H9 (cell line): ENCODE measurements at regions not wholly inside any gene's neighbourhood (a gene's known extent, or its start where the extent isn't known, plus 50 kb on each side); places are given as distances from the start of the nearest gene placed in this dataset.

ENCODE experiments used
- DNase-seq: peaks from one replicate; pipeline ENCODE4 v3.0.0-alpha.2; 2017
- H2AFZ ChIP-seq: one replicate; pipeline ENCODE4 v1.6.1; 2013; ENCODE audit warnings: mild to moderate bottlenecking, low read length, control low read depth, moderate library complexity
- H2AK5ac ChIP-seq: 2 replicates; pipeline ENCODE4 v1.6.1; 2013; ENCODE audit warnings: low read length, control low read depth, mixed read lengths; ENCODE audit not compliant: insufficient read length
- H2BK120ac ChIP-seq: one replicate; pipeline ENCODE4 v1.6.1; 2013; ENCODE audit warnings: low read depth, mild to moderate bottlenecking, low read length, control low read depth, inconsistent platforms; ENCODE audit not compliant: poor library complexity, severe bottlenecking
- H2BK12ac ChIP-seq: 2 replicates; pipeline ENCODE4 v1.6.1; 2013; ENCODE audit warnings: low read length, control low read depth, mixed read lengths, low read depth; ENCODE audit not compliant: insufficient read length
- H2BK15ac ChIP-seq: 2 replicates; pipeline ENCODE4 v1.6.1; 2013; ENCODE audit warnings: low read depth, low read length, control low read depth
- H2BK20ac ChIP-seq: one replicate; pipeline ENCODE4 v1.6.1; 2013; ENCODE audit warnings: low read depth, mild to moderate bottlenecking, low read length, control low read depth, inconsistent platforms; ENCODE audit not compliant: poor library complexity, severe bottlenecking
- H2BK5ac ChIP-seq: 2 replicates; pipeline ENCODE4 v1.6.1; 2013; ENCODE audit warnings: low read length, control low read depth, mixed read lengths; ENCODE audit not compliant: insufficient read length
- H3K14ac ChIP-seq: 2 replicates; pipeline ENCODE4 v1.6.1; 2013; ENCODE audit warnings: low read length, control low read depth; ENCODE audit not compliant: insufficient read depth
- H3K18ac ChIP-seq: 2 replicates; pipeline ENCODE4 v1.6.1; 2013; ENCODE audit warnings: low read depth, mild to moderate bottlenecking, mixed read lengths, low read length, control low read depth; ENCODE audit not compliant: insufficient read length
- H3K23ac ChIP-seq: 2 replicates; pipeline ENCODE4 v1.6.1; 2013; ENCODE audit warnings: low read length, control low read depth, mixed read lengths, low read depth; ENCODE audit not compliant: insufficient read length
- H3K23me2 ChIP-seq: 2 replicates; pipeline ENCODE4 v1.6.1; 2013; ENCODE audit warnings: low read depth, mild to moderate bottlenecking, mixed read lengths, low read length, control low read depth; ENCODE audit not compliant: insufficient read length, poor library complexity, severe bottlenecking
- H3K27ac ChIP-seq: 2 replicates; pipeline ENCODE4 v1.5.1; 2013; ENCODE audit warnings: low read length, control low read depth, mixed read lengths, low read depth; ENCODE audit not compliant: insufficient read length
- H3K27me3 ChIP-seq: 2 replicates; pipeline ENCODE4 v1.6.1; 2013; ENCODE audit warnings: low read length, control low read depth, inconsistent platforms; ENCODE audit not compliant: insufficient read depth
- H3K4ac ChIP-seq: 2 replicates; pipeline ENCODE4 v1.6.1; 2013; ENCODE audit warnings: low read depth, mild to moderate bottlenecking, control low read depth, inconsistent platforms, low read length, moderate library complexity
- H3K4me1 ChIP-seq: 2 replicates; pipeline ENCODE4 v1.6.1; 2013; ENCODE audit warnings: low read length, control low read depth, inconsistent platforms; ENCODE audit not compliant: insufficient read depth
- H3K4me2 ChIP-seq: 2 replicates; pipeline ENCODE4 v1.6.1; 2013; ENCODE audit warnings: low read length, control low read depth, mixed read lengths; ENCODE audit not compliant: insufficient read length, insufficient read depth
- H3K56ac ChIP-seq: 2 replicates; pipeline ENCODE4 v1.6.1; 2013; ENCODE audit warnings: low read depth, mild to moderate bottlenecking, mixed read lengths, low read length, control low read depth; ENCODE audit not compliant: insufficient read length
- H3K79me1 ChIP-seq: 2 replicates; pipeline ENCODE4 v1.6.1; 2013; ENCODE audit warnings: low read depth, mild to moderate bottlenecking, moderate library complexity, low read length, control low read depth, inconsistent platforms; ENCODE audit not compliant: insufficient read depth, poor library complexity, severe bottlenecking
- H3K79me2 ChIP-seq: 2 replicates; pipeline ENCODE4 v1.6.1; 2013; ENCODE audit warnings: low read length, control low read depth, inconsistent platforms; ENCODE audit not compliant: insufficient read depth
- H3K9ac ChIP-seq: 2 replicates; pipeline ENCODE4 v1.6.1; 2013; ENCODE audit warnings: low read length, control low read depth, mixed read lengths; ENCODE audit not compliant: insufficient read length; ENCODE audit errors: extremely low read depth
- H3K9me3 ChIP-seq: one replicate; pipeline ENCODE4 v1.6.1; 2013; ENCODE audit warnings: low read depth, low read length, inconsistent platforms; ENCODE audit not compliant: control insufficient read depth
- H3T11ph ChIP-seq: one replicate; pipeline ENCODE4 v1.6.1; 2013; ENCODE audit warnings: mild to moderate bottlenecking, low read length, control low read depth, inconsistent platforms
- H4K20me1 ChIP-seq: one replicate; pipeline ENCODE4 v1.6.1; 2013; ENCODE audit not compliant: control insufficient read depth, insufficient read length, insufficient read depth
- H4K5ac ChIP-seq: 2 replicates; pipeline ENCODE4 v1.6.1; 2013; ENCODE audit warnings: low read depth, mild to moderate bottlenecking, mixed read lengths, low read length, control low read depth; ENCODE audit not compliant: insufficient read length
- H4K8ac ChIP-seq: replicated peaks from 2 replicates; pipeline ENCODE4 v1.6.1; 2013; ENCODE audit warnings: low read length, control low read depth, mixed read lengths, low read depth; ENCODE audit not compliant: insufficient read length
- H4K91ac ChIP-seq: 2 replicates; pipeline ENCODE4 v1.6.1; 2013; ENCODE audit warnings: low read depth, mild to moderate bottlenecking, moderate library complexity, mixed read lengths, low read length, control low read depth; ENCODE audit not compliant: insufficient read length
- H3K27ac Mint-ChIP-seq, 3 experiments: 2 replicates in 2 of 3; 3 replicates in 1 of 3; pipeline ENCODE4 v1.8.0; 2020 to 2021; ENCODE audit warnings: mixed read lengths in 3 of 3, mild to moderate bottlenecking in 1 of 3, moderate library complexity in 1 of 3
- H3K27me3 Mint-ChIP-seq: 2 replicates; pipeline ENCODE4 v1.8.0; 2021; ENCODE audit warnings: low read depth, mild to moderate bottlenecking, moderate library complexity, mixed read lengths
- H3K36me3 Mint-ChIP-seq, 3 experiments: 2 replicates in 2 of 3; 3 replicates in 1 of 3; pipeline ENCODE4 v1.8.0; 2020 to 2021; ENCODE audit warnings: low read depth in 3 of 3, mixed read lengths in 3 of 3; ENCODE audit not compliant: insufficient read depth in 1 of 3
- H3K4me1 Mint-ChIP-seq, 2 experiments: 2 replicates each; pipeline ENCODE4 v1.8.0; 2020; ENCODE audit warnings: mixed read lengths in 2 of 2
- H3K4me3 Mint-ChIP-seq, 2 experiments: 2 replicates in 1 of 2; 3 replicates in 1 of 2; pipeline ENCODE4 v1.8.0; 2020 to 2021; ENCODE audit warnings: mild to moderate bottlenecking in 2 of 2, mixed read lengths in 2 of 2, moderate library complexity in 1 of 2
- H3K9me3 Mint-ChIP-seq, 2 experiments: 2 replicates in 1 of 2; 3 replicates in 1 of 2; pipeline ENCODE4 v1.8.0; 2020; ENCODE audit warnings: mild to moderate bottlenecking in 2 of 2, mixed read lengths in 2 of 2, moderate library complexity in 1 of 2
- WGBS: extraction: QIAGEN DNeasy Blood & Tissue Kit; methylation state at CpG from one replicate; pipeline ENCODE4 v1.1.7; 2013; ENCODE audit warnings: missing lambda C conversion rate, low lambda C conversion rate, mixed read lengths; ENCODE audit not compliant: insufficient read length; ENCODE audit errors: extremely low coverage; 5-methylcytosine and 5-hydroxymethylcytosine counted together
- TF ChIP-seq, protein P1 (sequence below): fragments of 200-600 bp; sonication (generic); conservative IDR thresholded peaks from 3 replicates; pipeline ENCODE4 v1.8.0; 2021; ENCODE audit warnings: antibody characterized with exemption, mild to moderate bottlenecking

DNA sequence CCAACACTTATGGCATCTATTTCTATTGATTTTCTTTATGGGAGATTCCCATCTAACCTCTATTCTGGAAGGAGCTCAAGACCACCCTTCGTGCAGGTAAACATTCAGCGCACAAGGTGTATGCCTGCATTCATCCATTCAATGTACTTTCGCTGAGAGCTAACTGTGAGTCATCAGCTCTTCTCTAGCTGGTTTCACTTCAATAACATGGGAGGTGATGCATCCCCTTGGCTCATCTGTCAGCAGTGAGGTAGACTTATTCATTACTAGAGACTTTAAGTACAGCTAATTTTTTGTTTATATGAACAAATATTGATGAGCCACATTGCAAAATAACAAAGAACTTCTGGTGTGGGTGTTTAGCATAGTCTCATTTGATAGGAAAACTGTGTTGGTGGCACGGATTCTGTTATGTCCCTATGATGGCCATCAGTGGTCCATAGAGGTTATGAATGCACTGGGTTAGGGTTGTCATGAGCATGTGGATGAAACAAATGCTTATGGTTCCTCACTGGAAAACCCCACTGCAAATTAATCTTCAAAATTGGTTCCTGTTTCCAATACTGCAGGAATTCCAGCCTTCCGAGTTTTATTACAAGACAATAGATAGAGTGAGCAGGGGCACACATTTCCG is 1151.0 kb downstream of the BCL11B start:
- no peak overlapping the region for H4K5ac ChIP-seq
- no CpG with 5 or more reads among the region's 6 CpGs for WGBS
- peaks cover 4 to 12% of the 10 kb centered on the region in 2 experiments; a peak in 2 of 5 replicates for H3K9me3 Mint-ChIP-seq
- no peak overlapping the region for H2BK12ac ChIP-seq
- no peaks in the 10 kb centered on the region for H3K79me2 ChIP-seq
- peaks cover 0 to 6% of the 10 kb centered on the region in 2 experiments; a peak in 1 of 4 replicates for H3K4me1 Mint-ChIP-seq
- no peaks in the 10 kb centered on the region for H3K79me1 ChIP-seq
- no peak overlapping the region for H4K91ac ChIP-seq
- TF ChIP-seq, protein P1, sequence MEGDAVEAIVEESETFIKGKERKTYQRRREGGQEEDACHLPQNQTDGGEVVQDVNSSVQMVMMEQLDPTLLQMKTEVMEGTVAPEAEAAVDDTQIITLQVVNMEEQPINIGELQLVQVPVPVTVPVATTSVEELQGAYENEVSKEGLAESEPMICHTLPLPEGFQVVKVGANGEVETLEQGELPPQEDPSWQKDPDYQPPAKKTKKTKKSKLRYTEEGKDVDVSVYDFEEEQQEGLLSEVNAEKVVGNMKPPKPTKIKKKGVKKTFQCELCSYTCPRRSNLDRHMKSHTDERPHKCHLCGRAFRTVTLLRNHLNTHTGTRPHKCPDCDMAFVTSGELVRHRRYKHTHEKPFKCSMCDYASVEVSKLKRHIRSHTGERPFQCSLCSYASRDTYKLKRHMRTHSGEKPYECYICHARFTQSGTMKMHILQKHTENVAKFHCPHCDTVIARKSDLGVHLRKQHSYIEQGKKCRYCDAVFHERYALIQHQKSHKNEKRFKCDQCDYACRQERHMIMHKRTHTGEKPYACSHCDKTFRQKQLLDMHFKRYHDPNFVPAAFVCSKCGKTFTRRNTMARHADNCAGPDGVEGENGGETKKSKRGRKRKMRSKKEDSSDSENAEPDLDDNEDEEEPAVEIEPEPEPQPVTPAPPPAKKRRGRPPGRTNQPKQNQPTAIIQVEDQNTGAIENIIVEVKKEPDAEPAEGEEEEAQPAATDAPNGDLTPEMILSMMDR, result no peak
- H3K14ac ChIP-seq, result no peak overlapping the region
- H3K23ac ChIP-seq, result no peak overlapping the region
- no peak overlapping the region for H2BK15ac ChIP-seq
- no peaks in the 10 kb centered on the region for H3K23me2 ChIP-seq
- H3K9me3 ChIP-seq, result no peaks in the 10 kb centered on the region
- no peak overlapping the region for H3K18ac ChIP-seq
- H3K27me3 ChIP-seq, result no peaks in the 10 kb centered on the region
- H4K20me1 ChIP-seq, result no peaks in the 10 kb centered on the region
- no peak overlapping the region for H3K9ac ChIP-seq
- no peak overlapping the region for H2AFZ ChIP-seq
- no peak overlapping the region for H3K27ac ChIP-seq
- no peaks in the 10 kb centered on the region for H3K27me3 Mint-ChIP-seq
- no peak for DNase-seq
- H4K8ac ChIP-seq, result no peak overlapping the region
- no peak overlapping the region for H3K4ac ChIP-seq
- no peaks in the 10 kb centered on the region for H3K36me3 Mint-ChIP-seq
- no peak overlapping the region for H2AK5ac ChIP-seq
- no peak overlapping the region for H3K4me2 ChIP-seq
- H3K4me1 ChIP-seq, result no peaks in the 10 kb centered on the region
- no peak overlapping the region for H3T11ph ChIP-seq
- no peak overlapping the region for H3K56ac ChIP-seq
- no peak overlapping the region for H2BK120ac ChIP-seq
- H3K27ac Mint-ChIP-seq, result no peak overlapping the region
- H3K4me3 Mint-ChIP-seq, result no peak overlapping the region
- no peak overlapping the region for H2BK5ac ChIP-seq
- no peak overlapping the region for H2BK20ac ChIP-seq
